ENCODE measurements at regions not wholly inside any gene's neighbourhood (a gene's known extent, or its start where the extent isn't known, plus 50 kb on each side); places are given as distances from the start of the nearest gene placed in this dataset.

DNA sequence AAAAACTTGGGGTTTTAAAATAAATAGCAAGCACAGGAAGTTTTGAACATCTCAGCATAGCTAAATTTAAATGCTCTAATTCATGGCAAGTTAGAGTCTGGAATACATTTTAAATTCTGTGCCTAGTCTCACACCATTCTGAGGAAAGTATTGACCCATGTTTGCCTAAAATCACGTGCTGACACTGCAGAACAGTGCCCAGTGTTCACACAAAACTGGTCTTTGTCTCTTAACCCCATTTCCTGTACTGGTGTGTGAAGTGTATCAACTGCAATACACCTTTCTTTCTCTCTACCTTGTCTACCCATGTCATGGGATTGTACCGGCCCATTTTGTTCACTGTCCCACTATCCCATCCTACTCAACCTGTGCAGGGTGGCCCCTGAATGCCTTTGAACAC, 749.7 kb upstream of the POM121L12 start:
- TF ChIP-seq CTCF (IDR thresholded peaks at IDR 0.05) (no peak), POLR2A (IDR thresholded peaks at IDR 0.05) (no peak)

Measured in right lobe of liver (tissue), 4 donors.